Peyer's patch (tissue), 4 donors: ENCODE measurements at regions not wholly inside any gene's neighbourhood (a gene's known extent, or its start where the extent isn't known, plus 50 kb on each side); places are given as distances from the start of the nearest gene placed in this dataset.
"Not testable (repeated sequence)": the region's sequence is repeated elsewhere in the genome, so short reads cannot be mapped to it uniquely, and the experiment has no call there.

Source experiments
- DNase-seq, 3 donors: peaks; one replicate each; pipeline ENCODE4 v3.0.0-alpha.2; 2017 to 2019
- H3K27ac ChIP-seq, 4 donors: fragments of 200-600 bp; sonication (generic); one replicate each; pipeline ENCODE4 v1.5.1; 2016 to 2019
- H3K27me3 ChIP-seq, 2 donors: fragments of 200-600 bp; sonication (generic); one replicate each; pipeline ENCODE4 v1.5.1; 2019
- H3K36me3 ChIP-seq, 3 donors: fragments of 200-600 bp; sonication (generic); one replicate each; pipeline ENCODE4 v1.5.1; 2016 to 2019
- H3K4me1 ChIP-seq, 4 donors: fragments of 200-600 bp; sonication (generic); one replicate each; pipeline ENCODE4 v1.5.1; 2016 to 2019
- H3K4me3 ChIP-seq, 4 donors: fragments of 200-600 bp; sonication (generic); 1 replicate in 3 of 4; 2 replicates in 1 of 4; pipeline ENCODE4 v1.5.1; 2016 to 2019; ENCODE audit warnings: mild to moderate bottlenecking in 1 of 4
- H3K9me3 ChIP-seq, 4 donors: fragments of 200-600 bp; sonication (generic); one replicate each; pipeline ENCODE4 v1.5.1; 2016 to 2019; ENCODE audit warnings: mild to moderate bottlenecking in 1 of 4
- CTCF ChIP-seq, 6 experiments: fragments of 450-650 bp in 4 of 6; fragments of 200-600 bp in 2 of 6; sonication (generic) in 1 of 6; IDR thresholded peaks; one replicate each; pipeline ENCODE4 v1.5.1; 2017 to 2019; ENCODE audit warnings: antibody characterized with exemption in 6 of 6, mild to moderate bottlenecking in 3 of 6, moderate library complexity in 1 of 6
- POLR2A ChIP-seq, 2 donors: fragments of 450-650 bp; IDR thresholded peaks; one replicate each; pipeline ENCODE4 v1.5.1; 2017; ENCODE audit warnings: antibody characterized with exemption in 2 of 2, mild to moderate bottlenecking in 2 of 2, moderate library complexity in 2 of 2

DNA sequence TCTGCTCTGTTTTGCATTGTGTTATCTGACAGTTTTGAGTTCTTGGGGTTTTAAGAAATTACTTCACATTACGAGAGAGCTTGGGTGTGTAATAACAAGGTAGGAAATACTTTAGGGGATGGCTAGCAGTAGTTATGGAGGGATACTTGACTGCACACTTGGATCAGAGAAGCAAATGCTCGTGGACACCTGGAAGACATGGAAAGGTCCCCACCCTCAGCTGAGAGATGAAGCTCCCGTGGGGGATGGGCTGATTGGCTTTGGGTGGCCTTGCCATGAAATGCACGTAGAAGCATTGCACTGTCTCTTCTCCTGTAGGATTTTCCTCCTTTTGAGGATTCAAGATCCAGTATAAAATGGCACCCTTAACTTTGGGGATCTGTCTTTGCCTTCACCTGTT is 61.5 kb upstream of the UNC93A start:
- Histone ChIP-seq H3K27me3 (no peaks in the 10 kb centered on the region), H3K36me3 (no peaks in the 10 kb centered on the region), H3K4me1 (no peaks in the 10 kb centered on the region), H3K4me3 (no peak overlapping the region), H3K27ac (no peak overlapping the region), H3K9me3 (no peaks in the 10 kb centered on the region)
- no peak for TF ChIP-seq CTCF (IDR thresholded peaks at IDR 0.05)
- no peak for TF ChIP-seq POLR2A (IDR thresholded peaks at IDR 0.05)
- no peak for DNase-seq

GRCh38 chr6:167230288-167230687 is 60.8 kb upstream of the UNC93A start:
- no peak for TF ChIP-seq CTCF (IDR thresholded peaks at IDR 0.05)
- no peak for TF ChIP-seq POLR2A (IDR thresholded peaks at IDR 0.05)

DNA sequence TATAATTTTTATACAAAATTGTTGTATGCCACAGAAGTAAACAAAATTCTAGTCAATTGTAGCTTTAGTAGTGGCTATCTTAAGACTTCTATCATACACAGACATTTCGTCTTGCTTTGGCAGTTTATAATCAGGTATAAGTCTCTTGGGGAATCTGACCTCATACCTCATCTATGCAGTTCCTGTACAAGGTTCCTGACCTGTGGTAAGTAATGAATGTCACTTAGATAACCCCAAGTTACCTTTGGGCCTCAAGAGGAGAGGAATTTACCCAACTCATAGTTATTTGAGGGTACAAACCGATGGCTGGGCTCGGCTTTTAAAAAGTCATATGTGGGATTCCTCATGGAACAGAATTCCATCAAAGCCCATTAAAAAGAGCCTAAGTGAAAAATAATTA is 58.8 kb upstream of the UNC93A start:
- DNase-seq = no peak
- no peaks in the 10 kb centered on the region for H3K27me3 ChIP-seq
- no peak overlapping the region for H3K4me3 ChIP-seq
- no peaks in the 10 kb centered on the region for H3K9me3 ChIP-seq
- no peaks in the 10 kb centered on the region for H3K4me1 ChIP-seq
- no peak overlapping the region for H3K27ac ChIP-seq
- TF ChIP-seq CTCF (IDR thresholded peaks at IDR 0.05) = no peak
- TF ChIP-seq POLR2A (IDR thresholded peaks at IDR 0.05) = no peak
- H3K36me3 ChIP-seq = no peaks in the 10 kb centered on the region

More at GRCh38 chr6:167230288-167230687, 60.8 kb upstream of the UNC93A start:
- H3K27ac ChIP-seq = no peak overlapping the region
- H3K9me3 ChIP-seq = no peaks in the 10 kb centered on the region
- H3K27me3 ChIP-seq = no peaks in the 10 kb centered on the region
- H3K4me3 ChIP-seq = no peak overlapping the region
- H3K36me3 ChIP-seq = no peaks in the 10 kb centered on the region
- no peak for DNase-seq
- H3K4me1 ChIP-seq = no peaks in the 10 kb centered on the region

GRCh38 chr6:167233490-167233889 is 57.6 kb upstream of the UNC93A start:
- Histone ChIP-seq H3K4me3 (no peak overlapping the region), H3K4me1 (no peaks in the 10 kb centered on the region), H3K9me3 (no peaks in the 10 kb centered on the region), H3K36me3 (no peaks in the 10 kb centered on the region), H3K27me3 (no peaks in the 10 kb centered on the region), H3K27ac (no peak overlapping the region)
- no peak for DNase-seq
- TF ChIP-seq POLR2A (IDR thresholded peaks at IDR 0.05) (no peak), CTCF (IDR thresholded peaks at IDR 0.05) (no peak)

GRCh38 chr6:167234576-167234975 is 56.5 kb upstream of the UNC93A start:
- not testable (repeated sequence) for H3K27me3 ChIP-seq, H3K4me3 ChIP-seq, H3K36me3 ChIP-seq, DNase-seq, H3K4me1 ChIP-seq, H3K27ac ChIP-seq, H3K9me3 ChIP-seq

DNA sequence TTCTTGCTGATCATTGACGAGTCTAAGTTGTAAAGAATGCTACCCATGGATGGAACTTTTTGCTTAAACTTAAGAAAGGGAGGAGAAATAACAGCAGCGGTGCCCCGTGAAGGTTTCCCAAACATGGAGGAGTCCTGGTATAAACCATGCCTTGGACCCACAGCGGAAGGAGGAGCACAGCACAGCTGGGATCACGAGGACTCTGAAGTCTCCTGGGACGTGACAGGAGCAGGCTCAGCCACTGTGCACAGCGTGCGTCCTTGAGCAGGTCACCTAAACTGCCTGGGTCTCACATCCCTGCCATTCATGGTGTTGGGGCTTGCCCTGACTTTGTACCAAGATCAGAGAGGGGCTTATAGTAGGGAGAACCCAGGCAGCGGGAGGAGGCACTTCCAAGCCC is 56.1 kb upstream of the UNC93A start:
- H3K9me3 ChIP-seq = no peaks in the 10 kb centered on the region
- DNase-seq = no peak
- no peaks in the 10 kb centered on the region for H3K36me3 ChIP-seq
- H3K4me3 ChIP-seq = no peak overlapping the region
- TF ChIP-seq POLR2A (IDR thresholded peaks at IDR 0.05) (no peak), CTCF (IDR thresholded peaks at IDR 0.05) (no peak)
- no peaks in the 10 kb centered on the region for H3K27me3 ChIP-seq
- H3K27ac ChIP-seq = no peak overlapping the region
- H3K4me1 ChIP-seq = no peaks in the 10 kb centered on the region
